GM18861 (cell line): ENCODE measurements at regions not wholly inside any gene's neighbourhood (a gene's known extent, or its start where the extent isn't known, plus 50 kb on each side); places are given as distances from the start of the nearest gene placed in this dataset.

Experiments
- ATAC-seq: cut with Tn5 transposase; IDR thresholded peaks from one replicate; pipeline ENCODE4 v1.9.1; 2021; ENCODE audit not compliant: unreplicated experiment

DNA sequence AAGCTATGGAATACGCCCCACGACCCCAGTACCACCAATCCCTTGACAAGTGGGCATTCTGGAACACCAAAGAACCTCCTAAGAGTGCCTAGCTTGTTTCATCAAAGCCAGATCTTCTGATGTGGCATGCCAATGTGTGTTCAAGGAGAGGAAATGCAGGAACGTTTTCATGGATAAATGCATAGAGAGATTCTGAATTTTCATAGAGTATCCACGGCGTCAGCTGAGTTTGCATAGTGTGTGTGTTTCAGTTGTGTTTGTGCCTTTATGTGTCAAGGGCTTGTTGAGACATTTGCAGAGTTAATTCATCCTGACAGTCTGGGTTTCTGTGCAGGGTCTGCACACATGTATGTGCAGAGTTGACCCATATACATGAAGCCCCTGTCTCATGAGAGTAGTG lies 172.7 kb upstream of the LRFN2 start:
- no peak for ATAC-seq

DNA sequence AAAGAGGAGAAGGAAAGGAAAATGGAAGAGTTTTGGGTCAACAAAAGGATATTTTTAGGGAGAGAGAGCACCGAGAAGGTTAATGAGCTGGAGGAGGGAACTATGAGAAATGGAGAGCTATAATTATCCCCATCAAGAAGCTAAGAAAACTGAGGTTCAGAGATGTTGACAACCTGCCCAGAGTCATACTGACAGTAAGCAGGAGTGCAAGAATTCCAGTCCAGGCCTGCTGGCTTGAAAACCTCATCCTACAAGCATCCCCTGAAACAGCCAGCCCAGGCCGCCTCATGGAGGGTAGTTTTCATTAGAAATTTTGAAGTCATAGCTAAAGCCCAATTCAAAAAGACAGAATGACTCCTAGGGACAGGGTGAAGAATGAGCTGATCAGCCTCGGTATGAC lies 172.1 kb upstream of the LRFN2 start:
- ATAC-seq = no peak

DNA sequence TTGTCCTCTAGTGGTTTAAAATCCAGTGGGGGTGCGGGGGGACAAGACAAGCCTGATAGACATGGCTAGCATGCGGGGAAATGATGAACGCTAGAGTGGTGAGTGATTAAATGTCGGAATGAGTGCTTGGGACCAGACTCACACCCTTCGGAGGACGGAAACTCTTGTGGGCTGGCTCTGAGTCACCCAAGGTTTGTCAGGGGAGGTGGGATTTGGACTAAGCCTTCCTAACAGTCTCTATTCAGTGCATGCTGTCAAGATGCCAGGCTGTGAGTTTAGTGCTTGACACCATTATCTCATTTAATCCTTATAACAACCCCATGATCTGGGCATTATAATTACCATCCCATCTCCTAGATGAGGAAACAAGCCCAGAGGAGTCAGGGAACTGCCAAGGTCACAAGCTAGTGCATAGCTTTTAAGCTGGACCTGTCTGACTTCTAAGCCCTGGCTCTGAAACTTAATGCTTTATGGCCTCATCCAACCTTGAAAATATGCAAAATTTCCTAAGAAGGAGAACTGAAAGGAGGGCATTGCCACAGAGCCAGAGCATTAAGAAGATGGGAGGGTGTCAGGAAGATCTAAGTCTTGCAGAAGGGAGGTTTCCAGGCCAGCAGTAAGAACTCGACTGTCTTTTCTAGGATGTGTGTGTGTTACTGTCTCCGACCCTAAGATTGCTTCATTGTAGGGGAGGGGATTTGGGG lies 168.7 kb upstream of the LRFN2 start:
- no peak for ATAC-seq

DNA sequence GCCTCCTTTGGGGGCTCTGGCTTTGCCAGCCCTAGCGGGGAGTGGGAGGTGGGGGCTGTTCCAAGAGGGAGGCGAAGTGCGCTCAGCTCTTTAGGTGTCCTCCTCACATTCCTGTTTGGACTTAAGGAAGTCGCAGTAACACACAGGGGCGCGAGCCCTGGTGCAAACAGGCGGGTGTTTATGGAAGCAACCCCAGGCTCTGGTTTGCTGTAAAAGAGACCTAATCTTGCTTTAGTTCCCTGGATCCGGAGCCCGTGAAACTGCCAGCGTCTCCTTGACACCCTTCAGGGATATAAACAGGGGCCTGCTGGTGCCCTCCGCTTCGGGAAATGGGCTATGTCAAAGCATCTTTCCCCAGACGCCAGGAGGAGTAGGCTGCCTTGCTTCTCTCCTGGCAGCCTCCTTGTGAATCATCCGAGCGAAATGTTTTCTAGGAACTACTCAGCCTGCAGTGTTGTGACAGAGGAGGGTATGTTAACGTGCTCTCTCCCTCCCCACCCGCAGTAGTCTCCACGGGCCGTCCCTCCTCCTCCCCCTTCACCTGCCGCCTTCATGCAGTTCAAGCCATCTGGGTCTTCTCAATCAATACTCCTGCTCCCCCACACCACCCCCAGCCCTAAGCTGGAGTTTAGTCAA lies 168.0 kb upstream of the LRFN2 start:
- no peak for ATAC-seq

DNA sequence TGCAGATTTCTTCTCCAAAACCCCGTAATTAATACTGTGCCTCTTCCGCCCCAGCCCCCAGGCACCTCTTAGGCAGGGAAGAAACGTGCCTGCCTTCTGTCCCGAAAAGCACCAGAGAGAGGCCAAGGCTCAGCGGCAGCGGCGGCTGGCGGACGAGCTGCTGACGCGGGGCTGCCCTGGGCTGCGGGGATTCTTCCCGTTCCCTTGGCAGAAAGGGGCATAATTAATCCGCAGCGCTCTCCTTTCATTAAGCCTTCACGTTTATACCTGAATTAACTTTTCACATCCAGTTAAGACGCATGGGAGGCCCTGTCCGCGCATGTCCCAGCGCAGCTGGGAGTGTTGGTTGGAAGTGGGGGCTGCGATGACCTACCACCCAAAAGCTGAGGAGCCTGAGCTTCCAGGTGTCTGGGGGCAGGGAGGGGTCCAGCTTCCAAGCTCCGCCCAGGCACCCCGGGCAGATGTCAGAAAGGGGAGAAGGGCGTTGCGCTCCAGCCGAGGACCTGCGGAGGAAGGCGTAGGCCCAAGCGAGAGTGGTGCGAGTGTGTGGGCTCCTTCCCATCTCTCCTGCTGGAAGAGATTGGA lies 167.4 kb upstream of the LRFN2 start:
- ATAC-seq = no peak

DNA sequence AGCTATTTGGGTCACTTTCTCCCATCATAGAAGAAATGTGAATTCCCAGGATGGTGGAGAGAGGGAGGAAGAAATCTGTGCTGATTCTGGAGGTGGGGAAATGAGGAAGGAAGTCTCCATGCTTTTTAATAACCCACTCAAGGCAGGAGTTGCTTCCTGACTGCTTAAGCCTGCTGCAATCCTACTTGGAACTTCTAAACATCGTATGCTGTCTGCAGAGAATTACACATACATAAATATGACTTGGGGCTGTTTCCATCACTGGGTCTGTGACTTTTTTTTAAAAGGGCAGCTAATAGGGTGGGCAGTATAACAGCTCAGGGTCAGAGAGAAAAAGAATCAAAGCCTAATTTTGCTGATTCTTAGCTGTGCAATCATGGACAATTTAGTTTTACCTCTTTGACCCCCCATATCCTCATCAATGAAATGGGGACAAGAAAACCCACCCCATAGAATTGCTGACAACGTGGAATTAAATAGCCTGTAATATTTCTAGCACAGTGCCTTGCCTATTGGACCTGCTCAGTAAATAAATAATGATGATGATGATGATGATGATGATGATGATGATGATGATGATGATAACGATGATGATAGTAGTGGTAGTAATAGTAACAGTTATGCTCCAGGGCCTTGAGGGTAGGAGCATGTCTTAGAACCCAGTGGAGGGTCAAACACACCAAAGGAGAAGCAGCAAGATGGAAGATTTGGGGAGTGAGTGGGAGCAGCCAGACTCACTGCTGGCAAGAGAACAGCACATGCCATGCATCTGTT lies 166.7 kb upstream of the LRFN2 start:
- no peak for ATAC-seq

DNA sequence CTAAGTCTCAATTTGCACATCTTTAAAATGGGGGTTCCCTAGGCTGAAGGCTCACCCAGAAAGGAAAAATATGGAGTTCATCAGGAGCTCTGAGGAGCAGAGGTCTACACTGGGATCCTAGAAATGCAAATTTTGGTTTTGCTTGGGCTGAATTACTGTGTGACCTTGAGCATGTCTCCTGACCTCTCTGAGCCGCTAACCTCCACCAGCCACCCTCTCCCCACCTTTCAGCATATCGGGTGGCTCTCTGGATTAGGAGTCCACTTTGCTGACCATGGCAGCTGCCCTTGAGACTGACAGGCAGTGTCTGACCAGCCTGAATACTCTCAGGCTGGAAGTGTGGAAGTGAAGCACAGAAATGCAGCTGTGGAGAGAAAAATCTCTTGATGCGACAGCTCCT lies 165.9 kb upstream of the LRFN2 start:
- no peak for ATAC-seq

DNA sequence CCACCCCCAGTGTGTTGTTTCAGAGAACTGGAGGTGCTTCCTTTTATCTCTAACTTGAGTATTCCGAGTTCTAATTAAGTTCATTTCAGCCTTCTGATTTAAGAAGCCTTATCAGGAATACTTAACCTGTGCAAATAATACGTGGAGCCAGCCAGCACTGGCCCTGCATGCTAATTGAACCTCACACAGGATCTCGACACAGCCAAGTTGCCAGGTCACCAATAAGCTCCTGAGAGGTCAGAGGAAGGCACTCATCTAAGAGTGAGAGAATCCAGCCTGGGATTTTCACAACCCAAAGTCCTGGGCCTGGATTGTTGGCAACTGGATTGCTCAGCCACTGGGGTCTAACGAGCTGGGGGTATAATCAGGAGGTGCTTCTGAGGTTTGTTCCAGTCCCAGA lies 157.7 kb upstream of the LRFN2 start:
- ATAC-seq = no peak

DNA sequence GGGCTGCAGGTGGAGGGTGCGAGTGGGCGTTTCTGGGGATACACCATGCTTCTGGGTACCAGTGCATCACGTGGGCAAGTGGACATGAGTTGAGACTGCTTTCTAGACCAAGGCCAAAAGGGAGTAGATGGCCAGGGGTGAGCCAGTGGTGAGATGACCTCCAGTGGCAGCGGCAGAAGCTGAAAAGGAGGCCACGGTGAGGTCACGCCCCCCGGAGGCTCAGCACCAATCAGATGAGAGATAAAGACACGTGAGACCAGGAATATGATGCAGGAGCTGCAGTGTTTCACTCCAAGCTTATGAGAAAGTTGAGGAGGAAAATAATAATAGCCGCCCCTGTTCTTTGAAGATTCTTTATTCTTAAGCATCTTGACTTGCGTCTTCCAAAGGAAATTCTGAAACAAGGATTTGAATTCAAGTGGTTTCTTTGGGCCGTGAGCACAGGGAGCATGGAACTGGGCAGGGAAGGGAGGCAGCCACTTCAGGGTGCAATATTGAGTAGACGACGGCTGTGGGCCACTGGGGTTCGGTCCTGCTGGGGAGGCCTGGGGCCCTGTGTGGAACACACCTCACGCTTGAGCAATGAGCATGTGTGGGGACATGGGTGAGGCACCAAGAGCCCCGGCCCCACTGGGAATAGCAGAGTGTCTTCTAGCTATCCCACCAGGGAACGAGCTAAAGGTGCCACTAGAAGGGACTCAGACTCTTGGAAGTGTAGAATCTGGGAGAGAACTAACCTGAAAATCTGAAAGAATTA lies 156.7 kb upstream of the LRFN2 start:
- ATAC-seq = no peak

DNA sequence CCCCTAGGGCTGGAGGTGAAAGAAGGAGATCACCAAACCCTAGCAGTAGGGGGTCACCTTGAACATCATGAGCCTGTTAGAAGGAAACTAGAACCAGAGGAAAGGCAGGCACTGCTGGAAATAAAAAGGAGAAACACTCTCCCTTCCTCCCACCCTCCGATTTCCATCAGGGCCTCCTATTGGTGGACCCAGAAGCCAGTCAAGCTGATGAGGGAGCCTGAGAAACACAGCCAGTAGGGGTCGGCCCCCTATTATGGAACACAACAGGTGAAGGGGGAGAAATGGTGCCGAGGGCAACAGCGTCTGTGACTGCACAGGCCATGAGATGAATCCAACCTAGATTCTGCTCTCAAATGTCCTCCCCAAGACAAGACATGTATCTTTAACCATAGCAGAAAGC lies 156.1 kb upstream of the LRFN2 start:
- no peak for ATAC-seq

DNA sequence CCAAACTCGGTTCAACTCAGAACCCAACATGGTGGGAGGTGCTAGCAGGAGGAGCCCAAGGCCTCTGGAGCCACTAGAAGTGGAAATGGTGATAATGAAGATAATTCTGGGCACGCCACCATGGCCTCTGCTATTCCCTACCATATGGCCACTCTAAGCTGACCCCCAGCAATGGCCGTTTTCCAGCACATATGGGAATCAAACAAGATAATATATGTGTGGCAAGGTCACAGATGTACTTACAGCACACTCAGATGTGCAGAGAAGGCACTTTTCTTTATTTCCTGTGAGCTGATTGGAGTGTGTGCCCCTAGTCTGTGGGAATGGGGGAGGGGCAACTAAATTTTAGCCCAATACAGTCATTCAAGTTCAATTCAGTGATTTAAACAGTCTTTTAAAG lies 153.4 kb upstream of the LRFN2 start:
- ATAC-seq = no peak

DNA sequence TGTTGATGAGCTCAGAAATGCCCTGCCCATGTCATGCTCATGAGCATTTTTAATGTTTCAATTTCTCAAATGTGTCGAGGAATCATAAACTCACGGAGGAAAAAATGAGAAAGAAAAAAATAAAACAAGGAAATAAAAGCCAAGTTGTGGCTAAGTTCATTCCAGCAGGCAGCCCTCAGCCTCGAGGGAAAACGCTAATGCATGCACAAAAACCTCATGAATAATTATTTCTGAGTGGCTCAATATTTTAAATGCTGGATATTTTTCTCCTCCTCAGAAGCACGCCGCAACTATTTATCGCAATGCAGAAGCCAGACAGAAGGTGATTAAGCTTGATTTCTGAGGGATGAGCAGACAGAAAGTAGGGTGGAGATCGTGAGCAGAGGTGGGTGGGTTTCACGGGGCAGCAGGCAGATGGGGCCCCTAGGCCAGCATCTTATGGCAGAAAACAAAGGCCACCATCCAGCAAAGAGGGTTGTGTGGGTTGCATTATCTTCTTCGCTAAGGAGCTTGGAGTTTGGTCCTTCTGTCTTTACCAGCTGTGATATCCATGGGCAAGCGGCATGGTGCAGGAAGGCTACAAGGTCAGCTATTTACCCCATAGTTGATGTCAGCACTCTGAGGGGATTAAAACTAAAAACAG lies 151.5 kb upstream of the LRFN2 start:
- ATAC-seq = no peak

DNA sequence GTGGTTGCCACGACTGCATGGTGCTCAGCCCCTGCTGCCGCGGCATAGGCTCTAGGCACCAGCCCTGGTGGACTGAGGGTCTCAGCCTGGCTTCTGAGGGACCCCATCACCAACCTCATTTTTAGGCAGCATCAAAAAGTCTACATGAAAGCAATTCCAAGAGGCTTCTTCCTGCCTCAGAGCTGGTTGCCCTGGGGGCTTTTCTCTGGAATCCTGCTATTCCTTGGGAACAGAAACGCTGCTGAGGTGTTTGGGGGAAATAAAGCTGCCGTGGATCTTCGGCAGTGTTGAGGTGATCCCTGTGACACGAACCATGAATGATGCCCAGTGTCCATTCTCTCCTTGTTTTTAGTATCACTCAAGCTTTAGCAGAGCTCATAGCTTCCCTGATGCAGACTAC lies 148.4 kb upstream of the LRFN2 start:
- ATAC-seq = no peak

DNA sequence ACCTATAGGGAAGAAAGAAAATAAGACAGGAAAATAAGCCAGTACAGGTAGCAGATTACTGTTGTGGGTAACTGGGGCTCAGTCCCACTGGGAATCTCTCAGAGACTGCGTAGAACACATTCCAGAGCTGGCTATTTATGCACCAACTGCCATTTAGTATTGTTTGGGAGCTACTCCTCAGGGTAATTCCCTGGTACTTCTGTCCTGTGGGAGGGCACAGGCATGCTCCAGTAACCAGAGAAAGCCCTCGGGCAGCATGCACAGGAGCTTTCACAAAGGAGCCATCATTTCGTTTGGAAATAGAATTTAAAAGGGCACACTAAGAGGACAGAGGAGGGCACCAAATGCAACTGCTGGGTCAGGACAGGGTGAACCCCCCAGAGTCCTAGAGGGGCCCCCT lies 148.0 kb upstream of the LRFN2 start:
- ATAC-seq = no peak

DNA sequence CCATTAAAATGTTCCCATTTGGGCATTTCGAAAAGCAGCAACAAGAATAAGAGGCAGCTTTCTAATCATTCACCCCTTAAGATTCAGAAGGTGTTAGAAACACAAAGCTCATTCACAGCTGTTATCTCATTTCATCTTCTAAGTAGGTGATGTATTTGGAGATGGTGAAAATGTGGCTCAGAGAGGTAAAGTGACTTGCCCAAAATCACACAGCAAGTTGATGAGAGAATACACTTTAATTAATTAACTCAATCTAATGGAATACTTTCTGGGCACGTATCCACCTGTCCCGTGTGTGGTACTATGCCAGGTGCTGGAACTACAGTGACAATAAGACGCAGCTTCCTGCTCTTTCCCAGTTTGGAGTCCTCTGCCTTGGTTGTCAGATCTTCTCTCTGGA lies 147.4 kb upstream of the LRFN2 start:
- ATAC-seq = no peak

DNA sequence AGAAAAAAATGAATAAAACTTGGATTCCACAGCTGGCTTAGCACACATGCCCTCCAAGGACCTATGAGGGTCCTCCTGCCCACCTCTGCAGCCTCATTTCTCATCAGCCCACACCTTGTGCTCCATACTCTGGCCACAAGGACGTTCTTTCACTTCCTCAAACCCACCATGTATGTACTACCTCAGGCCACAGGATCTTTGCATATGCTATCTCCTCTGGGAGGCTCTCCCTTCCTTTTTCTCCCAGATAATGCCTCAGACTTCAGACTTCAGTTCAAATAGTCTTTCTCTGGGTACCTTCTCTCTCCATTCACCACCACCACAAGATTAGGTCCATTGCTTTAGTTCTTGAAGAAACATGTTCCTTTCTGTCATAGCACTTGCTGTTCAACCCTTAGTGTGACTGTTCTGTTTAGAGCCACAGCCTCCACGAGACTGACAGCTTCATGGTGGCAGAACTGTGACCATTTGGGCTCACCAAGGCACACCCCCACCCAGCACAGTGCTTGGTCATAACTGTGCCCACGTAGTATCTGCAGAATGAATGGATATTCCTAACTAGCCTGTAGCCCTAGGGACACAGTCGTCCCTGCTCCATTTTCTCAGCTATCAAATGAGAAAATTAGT lies 146.7 kb upstream of the LRFN2 start:
- no peak for ATAC-seq

DNA sequence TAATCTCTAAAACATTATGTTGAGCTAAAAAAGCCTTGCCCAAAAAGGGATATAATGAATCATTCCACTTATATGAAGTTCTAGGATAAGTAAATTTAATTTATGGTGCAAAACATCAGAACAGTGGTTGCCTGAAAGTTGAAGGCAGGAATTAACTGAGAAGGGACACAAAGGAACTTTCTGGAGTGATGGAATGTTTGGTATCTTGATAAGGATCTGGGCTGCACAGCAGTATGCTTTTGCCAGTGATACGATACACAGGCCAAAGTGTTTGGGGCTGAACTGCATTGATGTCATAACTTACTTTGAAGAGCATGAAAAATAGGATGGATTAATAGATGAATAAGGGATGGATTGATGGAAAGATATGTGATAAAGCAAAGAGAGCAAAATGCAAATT lies 146.1 kb upstream of the LRFN2 start:
- ATAC-seq = no peak

DNA sequence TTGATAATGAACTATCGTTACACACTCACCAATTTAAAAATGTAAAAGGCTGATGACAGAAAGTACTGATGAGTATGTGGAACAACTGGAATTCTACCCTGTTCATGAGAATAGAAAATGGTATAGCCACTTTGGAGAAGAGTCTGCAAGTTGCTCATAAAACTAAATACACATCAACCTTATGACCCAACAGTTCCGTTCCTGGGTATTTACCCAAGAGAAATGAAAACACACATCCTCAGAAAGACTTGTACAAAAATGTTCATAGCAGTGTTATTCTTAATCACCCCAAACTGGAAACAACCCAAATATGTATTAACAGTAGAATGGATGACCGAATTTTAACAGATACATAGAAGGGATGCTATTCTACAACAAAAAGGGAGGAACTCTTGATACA lies 145.7 kb upstream of the LRFN2 start:
- ATAC-seq = no peak

DNA sequence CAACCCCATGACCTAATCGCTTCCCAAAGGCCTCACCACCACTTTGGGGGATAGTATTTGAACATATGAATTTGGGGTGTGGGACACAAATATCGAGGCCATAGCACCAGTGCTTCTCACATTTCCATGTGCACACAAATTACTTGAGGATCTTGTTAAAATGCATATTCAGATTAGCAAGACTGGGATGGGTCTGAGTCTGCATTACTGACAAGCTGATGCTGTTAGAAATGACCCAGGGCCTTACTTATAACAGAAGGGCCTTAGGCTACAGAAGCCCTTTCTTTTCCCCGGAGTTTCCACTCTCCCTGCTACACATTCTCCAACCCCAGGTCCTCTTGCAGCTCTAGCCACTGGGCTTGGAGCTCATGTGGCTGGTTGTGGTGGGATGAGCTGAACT lies 141.5 kb upstream of the LRFN2 start:
- no peak for ATAC-seq

DNA sequence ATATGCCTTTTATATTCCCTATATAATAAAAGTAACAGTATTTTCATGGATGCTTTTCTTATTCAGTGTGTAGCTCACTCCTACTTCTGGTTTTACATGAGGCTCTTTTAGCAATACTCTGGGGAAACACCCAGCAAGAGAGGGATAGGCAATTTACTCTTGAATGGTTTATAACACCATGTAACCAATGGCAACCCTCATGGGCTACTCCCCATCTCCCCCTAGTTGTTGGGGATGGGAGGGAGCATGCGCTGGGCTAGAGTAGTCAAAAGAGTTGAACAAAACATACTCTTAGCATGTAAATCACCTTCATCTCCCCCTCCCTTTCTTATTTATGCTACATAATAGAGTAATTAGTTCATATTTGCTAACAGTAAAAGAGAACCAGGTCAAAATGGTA lies 140.1 kb upstream of the LRFN2 start:
- ATAC-seq = no peak
